ENCODE measurements at regions not wholly inside any gene's neighbourhood (a gene's known extent, or its start where the extent isn't known, plus 50 kb on each side); places are given as distances from the start of the nearest gene placed in this dataset.

DNA sequence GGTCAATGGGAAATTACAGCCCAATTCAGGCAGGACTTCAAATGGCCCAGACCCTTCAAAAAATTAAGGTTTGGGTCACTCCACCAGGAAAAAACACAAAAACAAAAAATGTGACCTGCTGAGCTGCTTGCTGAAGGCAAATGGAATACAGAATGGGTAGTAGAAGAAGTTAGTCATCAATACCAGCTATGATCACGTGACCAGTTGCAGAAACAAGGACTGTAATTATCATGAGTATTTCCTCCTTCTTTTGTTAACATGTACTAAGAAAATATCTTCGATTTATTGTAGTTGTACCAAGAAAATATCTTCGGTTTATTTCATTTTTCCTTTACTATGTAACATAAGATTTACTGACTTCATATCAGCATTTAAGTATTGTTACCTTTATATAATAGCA lies 1183.6 kb downstream of the CDH8 start:
- TF ChIP-seq, protein P1, sequence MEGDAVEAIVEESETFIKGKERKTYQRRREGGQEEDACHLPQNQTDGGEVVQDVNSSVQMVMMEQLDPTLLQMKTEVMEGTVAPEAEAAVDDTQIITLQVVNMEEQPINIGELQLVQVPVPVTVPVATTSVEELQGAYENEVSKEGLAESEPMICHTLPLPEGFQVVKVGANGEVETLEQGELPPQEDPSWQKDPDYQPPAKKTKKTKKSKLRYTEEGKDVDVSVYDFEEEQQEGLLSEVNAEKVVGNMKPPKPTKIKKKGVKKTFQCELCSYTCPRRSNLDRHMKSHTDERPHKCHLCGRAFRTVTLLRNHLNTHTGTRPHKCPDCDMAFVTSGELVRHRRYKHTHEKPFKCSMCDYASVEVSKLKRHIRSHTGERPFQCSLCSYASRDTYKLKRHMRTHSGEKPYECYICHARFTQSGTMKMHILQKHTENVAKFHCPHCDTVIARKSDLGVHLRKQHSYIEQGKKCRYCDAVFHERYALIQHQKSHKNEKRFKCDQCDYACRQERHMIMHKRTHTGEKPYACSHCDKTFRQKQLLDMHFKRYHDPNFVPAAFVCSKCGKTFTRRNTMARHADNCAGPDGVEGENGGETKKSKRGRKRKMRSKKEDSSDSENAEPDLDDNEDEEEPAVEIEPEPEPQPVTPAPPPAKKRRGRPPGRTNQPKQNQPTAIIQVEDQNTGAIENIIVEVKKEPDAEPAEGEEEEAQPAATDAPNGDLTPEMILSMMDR (IDR thresholded peaks at IDR 0.05), result no peak
- no peak for TF ChIP-seq POLR2AphosphoS5 (IDR thresholded peaks at IDR 0.05)

Measured in prostate gland (tissue), 2 donors.